ENCODE measurements at regions not wholly inside any gene's neighbourhood (a gene's known extent, or its start where the extent isn't known, plus 50 kb on each side); places are given as distances from the start of the nearest gene placed in this dataset.

DNA sequence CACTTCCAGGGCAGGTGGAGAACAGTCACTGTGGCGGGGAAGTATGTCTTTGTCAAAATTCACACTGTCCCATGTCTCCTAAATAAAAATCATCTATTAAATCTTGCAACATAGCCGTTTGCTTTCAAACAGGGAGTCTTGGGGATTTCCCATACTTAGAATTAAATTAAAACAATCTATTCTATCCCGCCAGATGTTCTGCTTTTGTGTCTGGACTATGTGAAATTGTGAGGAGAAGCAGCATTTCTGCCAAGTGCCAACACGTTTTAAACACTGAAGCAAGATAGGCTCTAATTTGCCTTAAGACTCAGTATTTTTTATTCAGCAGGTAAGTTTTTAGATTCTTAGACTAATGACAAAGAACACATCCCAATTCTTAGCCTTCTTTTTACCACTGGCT, 73.7 kb downstream of the SPATA31C2 start:
- TF ChIP-seq, protein P1, sequence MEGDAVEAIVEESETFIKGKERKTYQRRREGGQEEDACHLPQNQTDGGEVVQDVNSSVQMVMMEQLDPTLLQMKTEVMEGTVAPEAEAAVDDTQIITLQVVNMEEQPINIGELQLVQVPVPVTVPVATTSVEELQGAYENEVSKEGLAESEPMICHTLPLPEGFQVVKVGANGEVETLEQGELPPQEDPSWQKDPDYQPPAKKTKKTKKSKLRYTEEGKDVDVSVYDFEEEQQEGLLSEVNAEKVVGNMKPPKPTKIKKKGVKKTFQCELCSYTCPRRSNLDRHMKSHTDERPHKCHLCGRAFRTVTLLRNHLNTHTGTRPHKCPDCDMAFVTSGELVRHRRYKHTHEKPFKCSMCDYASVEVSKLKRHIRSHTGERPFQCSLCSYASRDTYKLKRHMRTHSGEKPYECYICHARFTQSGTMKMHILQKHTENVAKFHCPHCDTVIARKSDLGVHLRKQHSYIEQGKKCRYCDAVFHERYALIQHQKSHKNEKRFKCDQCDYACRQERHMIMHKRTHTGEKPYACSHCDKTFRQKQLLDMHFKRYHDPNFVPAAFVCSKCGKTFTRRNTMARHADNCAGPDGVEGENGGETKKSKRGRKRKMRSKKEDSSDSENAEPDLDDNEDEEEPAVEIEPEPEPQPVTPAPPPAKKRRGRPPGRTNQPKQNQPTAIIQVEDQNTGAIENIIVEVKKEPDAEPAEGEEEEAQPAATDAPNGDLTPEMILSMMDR (IDR thresholded peaks at IDR 0.05; ENCODE audit: low read depth, low read length, missing input control): no peak
- TF ChIP-seq SP1 (IDR thresholded peaks at IDR 0.05) (no peak), GABPA (IDR thresholded peaks at IDR 0.05 in 1 of 2, conservative IDR thresholded peaks at IDR 0.05 in 1 of 2) (no peak), HNF4G (IDR thresholded peaks at IDR 0.05) (no peak), YY1 (IDR thresholded peaks at IDR 0.05) (no peak), RXRA (IDR thresholded peaks at IDR 0.05) (no peak), FOXA1 (IDR thresholded peaks at IDR 0.05) (no peak), RAD21 (IDR thresholded peaks at IDR 0.05) (no peak)
- TF ChIP-seq, protein P2, sequence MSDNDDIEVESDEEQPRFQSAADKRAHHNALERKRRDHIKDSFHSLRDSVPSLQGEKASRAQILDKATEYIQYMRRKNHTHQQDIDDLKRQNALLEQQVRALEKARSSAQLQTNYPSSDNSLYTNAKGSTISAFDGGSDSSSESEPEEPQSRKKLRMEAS (IDR thresholded peaks at IDR 0.05): no peak
- TF ChIP-seq, protein P3, sequence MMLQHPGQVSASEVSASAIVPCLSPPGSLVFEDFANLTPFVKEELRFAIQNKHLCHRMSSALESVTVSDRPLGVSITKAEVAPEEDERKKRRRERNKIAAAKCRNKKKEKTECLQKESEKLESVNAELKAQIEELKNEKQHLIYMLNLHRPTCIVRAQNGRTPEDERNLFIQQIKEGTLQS (IDR thresholded peaks at IDR 0.05): no peak
- TF ChIP-seq, protein P4, sequence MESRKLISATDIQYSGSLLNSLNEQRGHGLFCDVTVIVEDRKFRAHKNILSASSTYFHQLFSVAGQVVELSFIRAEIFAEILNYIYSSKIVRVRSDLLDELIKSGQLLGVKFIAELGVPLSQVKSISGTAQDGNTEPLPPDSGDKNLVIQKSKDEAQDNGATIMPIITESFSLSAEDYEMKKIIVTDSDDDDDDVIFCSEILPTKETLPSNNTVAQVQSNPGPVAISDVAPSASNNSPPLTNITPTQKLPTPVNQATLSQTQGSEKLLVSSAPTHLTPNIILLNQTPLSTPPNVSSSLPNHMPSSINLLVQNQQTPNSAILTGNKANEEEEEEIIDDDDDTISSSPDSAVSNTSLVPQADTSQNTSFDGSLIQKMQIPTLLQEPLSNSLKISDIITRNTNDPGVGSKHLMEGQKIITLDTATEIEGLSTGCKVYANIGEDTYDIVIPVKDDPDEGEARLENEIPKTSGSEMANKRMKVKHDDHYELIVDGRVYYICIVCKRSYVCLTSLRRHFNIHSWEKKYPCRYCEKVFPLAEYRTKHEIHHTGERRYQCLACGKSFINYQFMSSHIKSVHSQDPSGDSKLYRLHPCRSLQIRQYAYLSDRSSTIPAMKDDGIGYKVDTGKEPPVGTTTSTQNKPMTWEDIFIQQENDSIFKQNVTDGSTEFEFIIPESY (IDR thresholded peaks at IDR 0.05): no peak
- TF ChIP-seq, protein P5, sequence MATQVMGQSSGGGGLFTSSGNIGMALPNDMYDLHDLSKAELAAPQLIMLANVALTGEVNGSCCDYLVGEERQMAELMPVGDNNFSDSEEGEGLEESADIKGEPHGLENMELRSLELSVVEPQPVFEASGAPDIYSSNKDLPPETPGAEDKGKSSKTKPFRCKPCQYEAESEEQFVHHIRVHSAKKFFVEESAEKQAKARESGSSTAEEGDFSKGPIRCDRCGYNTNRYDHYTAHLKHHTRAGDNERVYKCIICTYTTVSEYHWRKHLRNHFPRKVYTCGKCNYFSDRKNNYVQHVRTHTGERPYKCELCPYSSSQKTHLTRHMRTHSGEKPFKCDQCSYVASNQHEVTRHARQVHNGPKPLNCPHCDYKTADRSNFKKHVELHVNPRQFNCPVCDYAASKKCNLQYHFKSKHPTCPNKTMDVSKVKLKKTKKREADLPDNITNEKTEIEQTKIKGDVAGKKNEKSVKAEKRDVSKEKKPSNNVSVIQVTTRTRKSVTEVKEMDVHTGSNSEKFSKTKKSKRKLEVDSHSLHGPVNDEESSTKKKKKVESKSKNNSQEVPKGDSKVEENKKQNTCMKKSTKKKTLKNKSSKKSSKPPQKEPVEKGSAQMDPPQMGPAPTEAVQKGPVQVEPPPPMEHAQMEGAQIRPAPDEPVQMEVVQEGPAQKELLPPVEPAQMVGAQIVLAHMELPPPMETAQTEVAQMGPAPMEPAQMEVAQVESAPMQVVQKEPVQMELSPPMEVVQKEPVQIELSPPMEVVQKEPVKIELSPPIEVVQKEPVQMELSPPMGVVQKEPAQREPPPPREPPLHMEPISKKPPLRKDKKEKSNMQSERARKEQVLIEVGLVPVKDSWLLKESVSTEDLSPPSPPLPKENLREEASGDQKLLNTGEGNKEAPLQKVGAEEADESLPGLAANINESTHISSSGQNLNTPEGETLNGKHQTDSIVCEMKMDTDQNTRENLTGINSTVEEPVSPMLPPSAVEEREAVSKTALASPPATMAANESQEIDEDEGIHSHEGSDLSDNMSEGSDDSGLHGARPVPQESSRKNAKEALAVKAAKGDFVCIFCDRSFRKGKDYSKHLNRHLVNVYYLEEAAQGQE (IDR thresholded peaks at IDR 0.05): no peak
